M059J (cell line): ENCODE measurements at regions not wholly inside any gene's neighbourhood (a gene's known extent, or its start where the extent isn't known, plus 50 kb on each side); places are given as distances from the start of the nearest gene placed in this dataset.
"Not testable (repeated sequence)": the region's sequence is repeated elsewhere in the genome, so short reads cannot be mapped to it uniquely, and the experiment has no call there.

Source experiments
- DNase-seq: peaks from one replicate; pipeline ENCODE4 v3.0.0-alpha.2; 2012; ENCODE audit warnings: low read depth

- DNase-seq = no peak
These were observed 1493.5 kb upstream of the DEFB115 start for GRCh38 chr20:29763821-29764511.

GRCh38 chr20:29764922-29765610 is 1492.4 kb upstream of the DEFB115 start:
- peak; percentile 37 for DNase-seq

GRCh38 chr20:29778033-29778432 is 1479.4 kb upstream of the DEFB115 start:
- DNase-seq = not testable (repeated sequence)

GRCh38 chr20:29781217-29781616 is 1476.2 kb upstream of the DEFB115 start:
- DNase-seq = not testable (repeated sequence)

GRCh38 chr20:29781891-29782290 is 1475.6 kb upstream of the DEFB115 start:
- not testable (repeated sequence) for DNase-seq

GRCh38 chr20:29787456-29787855 is 1470.0 kb upstream of the DEFB115 start:
- not testable (repeated sequence) for DNase-seq

GRCh38 chr20:29790510-29790909 is 1467.0 kb upstream of the DEFB115 start:
- no peak for DNase-seq

GRCh38 chr20:29831508-29831907 is 1426.0 kb upstream of the DEFB115 start:
- DNase-seq = not testable (repeated sequence)

GRCh38 chr20:29868014-29868413 is 1389.5 kb upstream of the DEFB115 start:
- DNase-seq = not testable (repeated sequence)

- not testable (repeated sequence) for DNase-seq
These were observed 1388.8 kb upstream of the DEFB115 start for GRCh38 chr20:29868688-29869087.

- not testable (repeated sequence) for DNase-seq
These were observed 1385.6 kb upstream of the DEFB115 start for GRCh38 chr20:29871816-29872215.

- peak; percentile 40 for DNase-seq
These were observed 1383.5 kb upstream of the DEFB115 start for GRCh38 chr20:29873946-29874345.

GRCh38 chr20:29874476-29875202 is 1382.8 kb upstream of the DEFB115 start:
- DNase-seq = no peak

- DNase-seq = not testable (repeated sequence)
These were observed 1382.0 kb upstream of the DEFB115 start for GRCh38 chr20:29875321-29876083.

- not testable (repeated sequence) for DNase-seq
These were observed 1381.2 kb upstream of the DEFB115 start for GRCh38 chr20:29876084-29876910.

GRCh38 chr20:29876911-29877285 is 1380.6 kb upstream of the DEFB115 start:
- DNase-seq = no peak

- not testable (repeated sequence) for DNase-seq
These were observed 1379.8 kb upstream of the DEFB115 start for GRCh38 chr20:29877411-29878280.

- no peak for DNase-seq
These were observed 1379.2 kb upstream of the DEFB115 start for GRCh38 chr20:29878281-29878741.

GRCh38 chr20:29878777-29879442 is 1378.6 kb upstream of the DEFB115 start:
- DNase-seq = no peak
